NCI-H1092 (cell line): ENCODE measurements at regions not wholly inside any gene's neighbourhood (a gene's known extent, or its start where the extent isn't known, plus 50 kb on each side); places are given as distances from the start of the nearest gene placed in this dataset.
"Not testable (repeated sequence)": the region's sequence is repeated elsewhere in the genome, so short reads cannot be mapped to it uniquely, and the experiment has no call there.

Experiments used
- DNase-seq: peaks from one replicate; lab custom pipeline; 2025; lab: John Stamatoyannopoulos, UW

- DNase-seq: no peak
Measured at GRCh38 chr6:12348530-12349511, 58.7 kb downstream of the EDN1 start.

- no peak for DNase-seq
Measured at GRCh38 chr6:12350644-12351170, 60.5 kb downstream of the EDN1 start.

- no peak for DNase-seq
Measured at GRCh38 chr6:12351672-12352071, 61.5 kb downstream of the EDN1 start.

DNA sequence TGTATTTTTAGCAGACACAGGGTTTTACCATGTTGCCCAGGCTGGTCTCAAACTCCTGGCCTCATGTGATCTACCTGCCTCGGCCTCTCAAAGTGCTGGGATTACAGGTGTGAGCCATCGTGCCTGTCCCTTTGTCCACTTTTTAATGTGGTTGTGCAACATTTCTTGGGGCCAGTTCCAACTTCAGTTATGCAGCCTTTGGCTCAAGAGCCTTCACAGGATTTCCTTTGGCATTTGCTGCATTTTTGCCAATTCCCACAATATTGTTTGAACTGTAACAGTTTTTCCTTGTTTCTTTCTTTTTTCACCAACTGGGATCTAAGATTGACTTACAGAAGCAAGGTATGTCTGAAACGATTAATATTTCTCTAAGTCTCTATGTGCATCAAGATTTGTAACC lies 63.6 kb downstream of the EDN1 start:
- no peak for DNase-seq

DNA sequence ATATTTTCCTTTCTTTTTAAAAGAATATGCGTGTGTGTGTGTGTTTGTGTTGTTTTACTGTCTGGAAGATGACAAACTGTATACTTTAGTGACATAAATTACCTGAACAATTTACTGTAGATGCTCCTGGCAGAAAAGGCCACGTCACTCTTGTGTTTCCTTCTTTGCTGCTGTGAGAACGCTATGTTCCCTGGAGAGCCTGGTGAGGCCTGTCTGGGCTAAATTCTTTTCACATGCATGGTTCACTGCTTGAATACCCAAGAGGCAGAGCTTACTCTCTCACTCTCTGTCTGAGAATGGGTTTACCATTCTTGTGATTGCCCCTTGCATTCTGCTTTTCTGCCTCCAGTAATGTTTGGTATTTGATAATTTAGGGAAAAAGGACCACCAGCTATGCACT lies 64.3 kb downstream of the EDN1 start:
- no peak for DNase-seq

DNA sequence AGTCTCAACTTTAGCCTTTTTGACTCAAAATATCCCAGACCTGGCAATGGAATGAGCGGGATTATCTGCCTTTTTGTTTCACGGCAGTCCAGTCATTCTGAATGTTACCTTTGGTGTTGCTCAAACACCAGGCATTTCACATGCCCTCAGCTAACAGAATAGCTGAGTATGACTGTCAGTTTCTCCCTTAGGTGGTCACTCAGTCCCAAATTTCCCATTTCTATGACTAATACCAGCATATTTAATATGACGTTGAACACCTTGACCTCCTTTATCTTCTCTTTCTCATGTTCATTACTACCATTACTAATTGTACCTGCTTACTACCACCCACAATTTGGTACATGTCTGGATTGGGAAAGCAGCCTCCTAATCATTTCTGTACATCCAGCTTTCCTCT lies 65.2 kb downstream of the EDN1 start:
- no peak for DNase-seq

DNA sequence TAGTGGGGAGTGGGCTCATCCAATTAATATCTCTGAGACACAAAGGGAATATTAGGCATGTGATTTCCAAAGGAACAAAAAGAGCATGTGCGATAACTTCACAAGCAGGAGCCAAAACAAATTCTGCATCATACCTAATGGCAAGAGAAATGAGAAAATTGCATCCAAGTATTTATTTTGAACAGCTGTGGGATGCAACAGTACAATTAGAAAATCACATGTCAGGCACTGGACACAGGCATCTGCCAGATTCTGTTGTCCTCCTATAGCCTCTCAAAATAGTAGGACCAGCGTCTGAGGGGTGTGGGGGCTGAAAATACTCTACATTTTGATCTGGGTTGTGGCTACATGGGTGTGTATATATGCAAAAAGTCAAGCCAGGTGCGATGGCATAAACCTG lies 66.3 kb downstream of the EDN1 start:
- no peak for DNase-seq

GRCh38 chr6:12356983-12357972 lies 67.1 kb downstream of the EDN1 start:
- DNase-seq: no peak

- DNase-seq: no peak
Measured at GRCh38 chr6:12359036-12359435, 68.9 kb downstream of the EDN1 start.

- no peak for DNase-seq
Measured at GRCh38 chr6:12361042-12361765, 71.0 kb downstream of the EDN1 start.

GRCh38 chr6:12363277-12363650 lies 73.1 kb downstream of the EDN1 start:
- not testable (repeated sequence) for DNase-seq

DNA sequence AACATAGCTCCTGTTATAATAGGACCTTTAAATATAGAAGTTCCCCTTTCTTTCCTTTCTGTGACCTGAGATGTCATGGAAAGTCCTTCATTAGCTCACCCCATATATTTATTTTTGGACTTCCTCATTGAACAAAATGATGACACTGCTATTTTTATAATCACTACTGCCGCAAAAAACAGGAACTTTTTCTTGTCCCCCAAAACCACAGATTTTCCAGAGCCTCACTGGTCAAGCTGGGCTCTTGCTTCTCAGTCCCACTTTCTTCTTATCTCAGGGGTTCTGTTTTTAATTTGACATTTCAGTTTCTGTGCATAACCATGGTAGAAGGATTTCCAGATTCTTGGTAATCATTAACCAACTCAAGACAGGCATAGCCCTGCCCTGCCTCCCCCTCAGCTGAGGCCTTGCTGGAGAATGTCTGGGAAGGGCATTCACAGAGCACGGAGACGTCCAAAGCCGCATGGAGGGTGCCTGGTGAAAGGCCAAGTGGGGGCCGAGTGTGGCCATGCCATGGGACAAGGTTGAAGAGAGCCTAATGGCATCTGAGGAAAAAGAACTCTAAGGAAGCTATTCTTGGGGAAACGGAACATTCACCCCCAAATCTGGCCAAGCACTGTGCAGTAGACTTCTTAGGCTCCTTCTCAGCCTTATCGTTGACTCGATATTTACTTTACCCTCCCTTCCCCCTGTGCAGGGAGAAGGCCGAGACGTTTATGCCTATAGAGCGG lies 73.7 kb downstream of the EDN1 start:
- no peak for DNase-seq

- DNase-seq: no peak
Measured at GRCh38 chr6:12364621-12365020, 74.5 kb downstream of the EDN1 start.

DNA sequence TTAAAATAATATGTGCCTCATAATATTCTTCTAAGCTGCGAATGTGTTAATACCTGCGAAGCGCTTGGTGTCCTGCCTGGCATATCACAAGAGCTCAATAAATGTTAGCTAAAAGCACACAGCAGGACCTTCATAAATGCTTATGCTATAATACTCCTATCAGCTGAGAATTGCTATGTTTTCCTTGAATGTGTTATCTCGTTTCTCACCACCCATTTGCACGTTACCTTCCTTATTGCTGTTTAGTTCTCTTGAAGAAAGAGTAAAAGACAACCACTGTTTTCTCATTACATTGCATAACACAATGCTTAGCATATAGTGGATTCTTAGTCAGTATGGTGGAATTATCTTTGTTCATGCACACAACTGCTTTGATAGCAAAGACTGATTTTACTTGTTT lies 76.6 kb downstream of the EDN1 start:
- no peak for DNase-seq

- DNase-seq: no peak
Measured at GRCh38 chr6:12367412-12367811, 77.3 kb downstream of the EDN1 start.

GRCh38 chr6:12369355-12369754 lies 79.2 kb downstream of the EDN1 start:
- DNase-seq: no peak

- DNase-seq: no peak
Measured at GRCh38 chr6:12369781-12370262, 79.7 kb downstream of the EDN1 start.

- no peak for DNase-seq
Measured at GRCh38 chr6:12371151-12371550, 81.0 kb downstream of the EDN1 start.

DNA sequence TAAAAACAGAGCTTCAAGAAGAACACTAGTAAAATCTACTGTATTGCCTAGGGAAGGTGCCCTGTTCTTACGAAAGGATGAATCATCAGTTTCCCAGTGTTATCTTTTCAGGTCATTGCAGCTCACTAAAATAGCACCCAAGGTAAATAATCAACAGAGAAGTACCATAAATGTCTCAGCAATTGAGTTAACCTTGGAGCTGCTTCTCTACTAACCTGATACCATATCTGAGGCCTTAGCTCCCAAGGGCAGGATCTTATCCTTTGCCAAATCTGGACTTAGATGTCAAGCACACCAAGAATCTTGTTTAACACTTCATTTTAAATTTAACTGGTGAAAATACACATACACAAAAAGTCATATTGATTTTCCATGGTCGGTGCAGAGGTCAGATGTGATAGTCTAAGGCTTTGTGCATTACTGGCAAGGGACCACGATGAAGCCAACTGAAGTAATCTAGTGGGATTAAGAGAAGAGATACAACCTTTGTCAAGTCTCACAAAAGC lies 81.5 kb downstream of the EDN1 start:
- no peak for DNase-seq

GRCh38 chr6:12379181-12379580 lies 89.0 kb downstream of the EDN1 start:
- no peak for DNase-seq

DNA sequence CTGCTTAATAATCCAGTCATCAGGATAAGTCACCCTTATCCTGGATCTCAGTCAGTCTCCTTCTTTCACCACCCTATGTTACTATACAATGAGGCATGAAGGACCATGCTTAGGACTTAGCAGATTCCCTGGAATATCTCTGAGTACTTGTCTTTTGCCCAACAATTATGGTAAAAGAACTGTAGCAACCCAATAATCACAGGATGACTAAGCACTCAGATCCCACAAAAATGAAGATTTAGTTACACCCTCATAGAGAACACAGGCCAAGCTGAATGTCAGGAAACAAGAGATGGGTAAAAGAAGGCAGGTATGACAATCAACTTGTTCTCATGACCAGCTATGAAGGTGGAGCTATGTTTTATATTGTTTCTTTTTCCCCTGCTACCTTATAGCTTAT lies 91.4 kb downstream of the EDN1 start:
- no peak for DNase-seq
